ENCODE measurements at regions not wholly inside any gene's neighbourhood (a gene's known extent, or its start where the extent isn't known, plus 50 kb on each side); places are given as distances from the start of the nearest gene placed in this dataset.

- 90% methylated on average over 9 of the region's 13 CpGs for WGBS (ENCODE audit: insufficient coverage)
Measured at GRCh38 chr11:45722144-45722543, 56.7 kb upstream of the CHST1 start.

GRCh38 chr11:45717526-45717925 lies 52.1 kb upstream of the CHST1 start:
- intact Hi-C loops (cut with micrococcal nuclease): no loop called here
- Histone ChIP-seq H2AFZ (ENCODE audit: insufficient read depth, low read depth, low read length, poor library complexity, severe bottlenecking) (no peak overlapping the region), H4K20me1 (ENCODE audit: insufficient read depth, low read length) (no peaks in the 10 kb centered on the region), H3K27ac (ENCODE audit: low read depth in 1 of 2, low read length in 2 of 2) (no peak overlapping the region), H3K4me3 (replicated peaks in 1 of 3; ENCODE audit: low read depth in 2 of 3, low read length in 3 of 3) (no peak overlapping the region), H3K27me3 (ENCODE audit: control insufficient read depth in 2 of 2, insufficient read depth in 2 of 2, low read length in 2 of 2) (peaks cover 0 to 2% of the 10 kb centered on the region in 2 donors), H3K9me3 (replicated peaks in 1 of 2; ENCODE audit: control insufficient read depth in 1 of 2, insufficient read depth in 1 of 2, low read length in 2 of 2) (no peaks in the 10 kb centered on the region), H3K9ac (ENCODE audit: insufficient read depth, low read length, poor library complexity, severe bottlenecking) (no peak overlapping the region), H3K36me3 (replicated peaks in 1 of 2; ENCODE audit: control insufficient read depth in 1 of 2, insufficient read depth in 2 of 2, low read length in 2 of 2) (no peaks in the 10 kb centered on the region), H3K4me1 (ENCODE audit: control insufficient read depth in 1 of 2, insufficient read depth in 2 of 2, low read length in 2 of 2) (no peaks in the 10 kb centered on the region), H3K4me2 (replicated peaks; ENCODE audit: extremely low read depth, low read length, poor library complexity, severe bottlenecking) (no peak overlapping the region), H3K79me2 (ENCODE audit: insufficient read depth, low read length) (no peaks in the 10 kb centered on the region)
- Mint-ChIP-seq H3K27me3 (ENCODE audit: low read depth in 3 of 3) (peaks cover 4 to 17% (median 15%) of the 10 kb centered on the region in 3 donors), H3K4me3 (no peak overlapping the region), H3K9me3 (no peaks in the 10 kb centered on the region), H3K27ac (no peak overlapping the region), H3K4me1 (no peaks in the 10 kb centered on the region), H3K36me3 (no peaks in the 10 kb centered on the region)
- TF ChIP-seq CTCF (IDR thresholded peaks at IDR 0.05): no peak
- no peak for DNase-seq
- WGBS (ENCODE audit: insufficient coverage): 90% methylated on average over 2 of the region's 8 CpGs

More at GRCh38 chr11:45722144-45722543, 56.7 kb upstream of the CHST1 start:
- no peaks in the 10 kb centered on the region for H3K4me1 ChIP-seq (ENCODE audit: control insufficient read depth in 1 of 2, insufficient read depth in 2 of 2, low read length in 2 of 2)
- no peak overlapping the region for H2AFZ ChIP-seq (ENCODE audit: insufficient read depth, low read depth, low read length, poor library complexity, severe bottlenecking)
- H3K27me3 Mint-ChIP-seq (ENCODE audit: low read depth in 3 of 3): peaks cover 2 to 12% (median 6%) of the 10 kb centered on the region in 3 donors
- H3K27me3 ChIP-seq (ENCODE audit: control insufficient read depth in 2 of 2, insufficient read depth in 2 of 2, low read length in 2 of 2): no peaks in the 10 kb centered on the region
- H3K9ac ChIP-seq (ENCODE audit: insufficient read depth, low read length, poor library complexity, severe bottlenecking): no peak overlapping the region
- no peak for TF ChIP-seq CTCF (IDR thresholded peaks at IDR 0.05)
- intact Hi-C loops (cut with micrococcal nuclease): no loop called here
- H3K27ac ChIP-seq (ENCODE audit: low read depth in 1 of 2, low read length in 2 of 2): no peak overlapping the region
- no peaks in the 10 kb centered on the region for H3K36me3 Mint-ChIP-seq
- H3K79me2 ChIP-seq (ENCODE audit: insufficient read depth, low read length): no peaks in the 10 kb centered on the region
- no peak overlapping the region for H3K4me3 ChIP-seq (replicated peaks in 1 of 3; ENCODE audit: low read depth in 2 of 3, low read length in 3 of 3)
- H4K20me1 ChIP-seq (ENCODE audit: insufficient read depth, low read length): no peaks in the 10 kb centered on the region
- H3K4me1 Mint-ChIP-seq: no peaks in the 10 kb centered on the region
- no peak overlapping the region for H3K4me2 ChIP-seq (replicated peaks; ENCODE audit: extremely low read depth, low read length, poor library complexity, severe bottlenecking)
- H3K4me3 Mint-ChIP-seq: no peak overlapping the region
- H3K36me3 ChIP-seq (replicated peaks in 1 of 2; ENCODE audit: control insufficient read depth in 1 of 2, insufficient read depth in 2 of 2, low read length in 2 of 2): no peaks in the 10 kb centered on the region
- no peak for DNase-seq
- no peaks in the 10 kb centered on the region for H3K9me3 ChIP-seq (replicated peaks in 1 of 2; ENCODE audit: control insufficient read depth in 1 of 2, insufficient read depth in 1 of 2, low read length in 2 of 2)
- H3K27ac Mint-ChIP-seq: no peak overlapping the region
- no peaks in the 10 kb centered on the region for H3K9me3 Mint-ChIP-seq
